Suprapubic skin (tissue), 4 donors: ENCODE measurements at regions not wholly inside any gene's neighbourhood (a gene's known extent, or its start where the extent isn't known, plus 50 kb on each side); places are given as distances from the start of the nearest gene placed in this dataset.
"Not testable (repeated sequence)": the region's sequence is repeated elsewhere in the genome, so short reads cannot be mapped to it uniquely, and the experiment has no call there.

Experiments used
- DNase-seq, 2 donors: peaks; one replicate each; pipeline ENCODE4 v3.0.0-alpha.2; 2019; ENCODE audit warnings: low spot score in 2 of 2
- H3K27ac ChIP-seq: fragments of 200-600 bp; sonication (generic); one replicate; pipeline ENCODE4 v1.5.1; 2019
- H3K27me3 ChIP-seq: fragments of 200-600 bp; sonication (generic); one replicate; pipeline ENCODE4 v1.5.1; 2019
- H3K36me3 ChIP-seq: fragments of 200-600 bp; sonication (generic); one replicate; pipeline ENCODE4 v1.5.1; 2019
- H3K4me1 ChIP-seq: fragments of 200-600 bp; sonication (generic); one replicate; pipeline ENCODE4 v1.5.1; 2019
- H3K4me3 ChIP-seq: fragments of 200-600 bp; sonication (generic); one replicate; pipeline ENCODE4 v1.5.1; 2019; ENCODE audit warnings: mild to moderate bottlenecking
- H3K9me3 ChIP-seq: fragments of 200-600 bp; sonication (generic); one replicate; pipeline ENCODE4 v1.5.1; 2019
- EP300 ChIP-seq: sonication (generic); formaldehyde crosslinking; IDR thresholded peaks from one replicate; pipeline ENCODE4 v1.6.1; 2017; ENCODE audit warnings: antibody characterized with exemption
- POLR2A ChIP-seq, 2 donors: fragments of 450-650 bp; IDR thresholded peaks; one replicate each; pipeline ENCODE4 v1.6.1; 2017; ENCODE audit warnings: antibody characterized with exemption in 2 of 2, mild to moderate bottlenecking in 2 of 2, moderate library complexity in 2 of 2
- POLR2AphosphoS5 ChIP-seq, 3 donors: sonication (generic); formaldehyde crosslinking; IDR thresholded peaks; one replicate each; pipeline ENCODE4 v1.6.1; 2017; ENCODE audit warnings: antibody characterized with exemption in 3 of 3
- WGBS: methylation state at CpG from one replicate; pipeline ENCODE4 v1.1.5; 2018; 5-methylcytosine and 5-hydroxymethylcytosine counted together
- TF ChIP-seq, protein P1 (sequence below), 2 donors: fragments of 200-600 bp in 1 of 2; fragments of 450-650 bp in 1 of 2; sonication (generic) in 1 of 2; IDR thresholded peaks; one replicate each; pipeline ENCODE4 v1.5.1; 2016 to 2019; ENCODE audit warnings: antibody characterized with exemption in 2 of 2, mild to moderate bottlenecking in 1 of 2, moderate library complexity in 1 of 2

DNA sequence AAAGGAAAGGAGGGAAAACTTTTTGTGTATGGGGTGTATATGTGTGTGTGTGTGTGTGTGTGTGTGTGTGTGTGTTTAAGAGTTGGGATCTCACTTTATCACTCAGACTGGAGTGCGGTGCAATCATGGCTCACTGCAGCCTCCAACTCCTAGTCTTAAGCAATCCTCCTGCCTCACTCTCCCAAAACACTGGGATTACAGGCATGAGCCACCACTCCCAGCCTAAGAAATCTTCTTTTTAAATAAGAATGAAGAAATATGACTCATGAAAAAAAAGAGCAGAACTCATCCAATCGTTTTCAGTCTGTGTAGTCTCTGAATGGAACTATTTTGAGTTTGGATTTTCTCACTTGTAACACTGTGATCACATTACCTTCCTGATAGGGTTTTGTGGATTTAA is 601.5 kb downstream of the ACTL7B start:
- Histone ChIP-seq H3K36me3 (no peaks in the 10 kb centered on the region), H3K9me3 (no peaks in the 10 kb centered on the region), H3K27ac (no peak overlapping the region), H3K27me3 (no peaks in the 10 kb centered on the region), H3K4me1 (peaks cover 5% of the 10 kb centered on the region), H3K4me3 (no peak overlapping the region)
- WGBS, result 49% methylated on average over 2 of the region's 2 CpGs
- TF ChIP-seq EP300, result no peak
- TF ChIP-seq, protein P1, sequence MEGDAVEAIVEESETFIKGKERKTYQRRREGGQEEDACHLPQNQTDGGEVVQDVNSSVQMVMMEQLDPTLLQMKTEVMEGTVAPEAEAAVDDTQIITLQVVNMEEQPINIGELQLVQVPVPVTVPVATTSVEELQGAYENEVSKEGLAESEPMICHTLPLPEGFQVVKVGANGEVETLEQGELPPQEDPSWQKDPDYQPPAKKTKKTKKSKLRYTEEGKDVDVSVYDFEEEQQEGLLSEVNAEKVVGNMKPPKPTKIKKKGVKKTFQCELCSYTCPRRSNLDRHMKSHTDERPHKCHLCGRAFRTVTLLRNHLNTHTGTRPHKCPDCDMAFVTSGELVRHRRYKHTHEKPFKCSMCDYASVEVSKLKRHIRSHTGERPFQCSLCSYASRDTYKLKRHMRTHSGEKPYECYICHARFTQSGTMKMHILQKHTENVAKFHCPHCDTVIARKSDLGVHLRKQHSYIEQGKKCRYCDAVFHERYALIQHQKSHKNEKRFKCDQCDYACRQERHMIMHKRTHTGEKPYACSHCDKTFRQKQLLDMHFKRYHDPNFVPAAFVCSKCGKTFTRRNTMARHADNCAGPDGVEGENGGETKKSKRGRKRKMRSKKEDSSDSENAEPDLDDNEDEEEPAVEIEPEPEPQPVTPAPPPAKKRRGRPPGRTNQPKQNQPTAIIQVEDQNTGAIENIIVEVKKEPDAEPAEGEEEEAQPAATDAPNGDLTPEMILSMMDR (IDR thresholded peaks at IDR 0.05), result no peak
- no peak for TF ChIP-seq POLR2AphosphoS5 (IDR thresholded peaks at IDR 0.05)
- TF ChIP-seq POLR2A (IDR thresholded peaks at IDR 0.05), result no peak
- no peak for DNase-seq

DNA sequence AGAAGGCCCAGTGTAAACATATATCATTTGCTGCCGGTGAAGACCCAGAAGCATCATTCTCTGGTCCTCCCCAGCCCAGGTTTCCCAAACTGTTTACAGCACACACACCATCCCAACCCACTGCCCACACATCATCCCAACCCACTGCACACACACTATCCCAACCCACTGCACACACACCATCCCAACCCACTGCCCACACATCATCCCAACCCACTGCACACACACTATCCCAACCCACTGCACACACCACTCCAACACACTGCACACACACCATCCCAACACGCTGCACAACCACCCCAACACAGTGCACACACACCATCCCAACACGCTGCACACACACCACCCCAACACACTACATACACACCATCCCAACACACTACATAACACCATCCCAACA is 608.4 kb downstream of the ACTL7B start:
- not testable (repeated sequence) for H3K9me3 ChIP-seq, H3K36me3 ChIP-seq, H3K4me1 ChIP-seq, H3K27ac ChIP-seq, H3K4me3 ChIP-seq, H3K27me3 ChIP-seq, DNase-seq
- 92% methylated on average over 3 of the region's 3 CpGs for WGBS

DNA sequence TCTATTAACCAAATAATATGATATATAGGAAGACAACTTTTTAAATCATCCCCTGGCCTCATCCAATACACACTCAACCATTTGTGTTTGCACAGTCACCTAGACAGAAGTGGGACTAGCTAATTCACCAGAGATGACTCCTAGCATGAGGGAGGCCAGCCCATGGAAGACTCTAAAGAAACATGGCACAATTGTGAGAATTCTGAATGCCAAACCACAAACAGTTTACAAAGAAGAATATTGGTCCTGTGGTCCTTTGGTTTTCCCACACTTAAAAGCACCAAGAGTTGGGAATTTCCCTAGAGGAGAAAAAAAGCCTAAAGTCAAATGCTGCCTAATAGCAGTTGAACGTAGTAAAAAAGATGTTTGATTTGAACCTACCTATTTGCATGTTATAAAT is 609.9 kb downstream of the ACTL7B start:
- Histone ChIP-seq H3K9me3 (no peaks in the 10 kb centered on the region), H3K27me3 (no peaks in the 10 kb centered on the region), H3K27ac (no peak overlapping the region), H3K4me1 (no peaks in the 10 kb centered on the region), H3K36me3 (no peaks in the 10 kb centered on the region), H3K4me3 (no peak overlapping the region)
- 80% methylated on average over 1 of the region's 1 CpG for WGBS
- DNase-seq, result no peak
- TF ChIP-seq, protein P1 (IDR thresholded peaks at IDR 0.05), result no peak
- TF ChIP-seq POLR2A (IDR thresholded peaks at IDR 0.05), result no peak

DNA sequence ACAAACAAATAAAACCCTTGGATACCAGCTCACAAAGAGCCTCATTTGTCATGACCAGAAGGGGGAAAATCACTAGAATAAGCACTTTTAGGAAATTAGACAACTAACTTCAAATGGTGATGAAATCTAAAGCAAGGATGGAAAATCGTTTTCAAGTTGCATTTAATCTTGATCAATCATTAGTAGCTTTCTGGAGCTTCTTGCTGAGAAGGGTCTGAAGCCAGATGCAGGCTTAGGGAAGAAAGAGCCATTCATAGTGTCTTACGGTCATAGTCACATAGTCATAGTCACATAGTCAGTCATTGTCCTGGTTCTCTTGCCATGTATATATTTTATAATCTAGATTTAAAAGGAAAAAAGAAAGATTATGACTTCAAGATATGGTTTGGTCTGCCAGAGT is 610.5 kb downstream of the ACTL7B start:
- Histone ChIP-seq H3K9me3 (no peaks in the 10 kb centered on the region), H3K4me3 (no peak overlapping the region), H3K36me3 (no peaks in the 10 kb centered on the region), H3K27ac (no peak overlapping the region), H3K27me3 (no peaks in the 10 kb centered on the region), H3K4me1 (no peaks in the 10 kb centered on the region)
- WGBS, result 58% methylated on average over 2 of the region's 2 CpGs
- DNase-seq, result no peak
- TF ChIP-seq POLR2AphosphoS5 (IDR thresholded peaks at IDR 0.05) (no peak), POLR2A (IDR thresholded peaks at IDR 0.05) (no peak), EP300 (no peak)
- TF ChIP-seq, protein P1 (IDR thresholded peaks at IDR 0.05), result no peak

DNA sequence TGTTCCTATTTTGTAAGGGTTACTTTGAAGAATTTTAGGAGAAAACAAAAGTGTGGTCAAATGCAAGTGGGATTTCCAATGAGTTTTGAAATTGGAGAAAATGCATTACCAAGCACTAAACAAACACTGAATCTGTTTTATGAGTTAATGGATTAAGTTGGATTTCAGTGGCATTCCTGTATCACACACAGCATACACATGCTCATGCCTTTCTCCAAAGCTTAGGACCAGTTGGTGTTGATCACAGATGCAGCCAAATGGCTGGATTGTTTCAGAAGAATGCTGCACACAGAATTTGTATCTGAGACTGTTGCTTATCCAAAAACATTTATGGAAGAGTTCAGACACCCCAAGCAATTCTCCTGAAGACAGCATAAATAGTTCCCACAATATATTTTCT is 611.1 kb downstream of the ACTL7B start:
- no peaks in the 10 kb centered on the region for H3K27me3 ChIP-seq
- no peaks in the 10 kb centered on the region for H3K4me1 ChIP-seq
- H3K36me3 ChIP-seq, result no peaks in the 10 kb centered on the region
- no peak for DNase-seq
- H3K27ac ChIP-seq, result no peak overlapping the region
- H3K4me3 ChIP-seq, result no peak overlapping the region
- H3K9me3 ChIP-seq, result no peaks in the 10 kb centered on the region
- TF ChIP-seq EP300 (no peak), POLR2AphosphoS5 (IDR thresholded peaks at IDR 0.05) (no peak), POLR2A (IDR thresholded peaks at IDR 0.05) (no peak)
- TF ChIP-seq, protein P1 (IDR thresholded peaks at IDR 0.05), result no peak

DNA sequence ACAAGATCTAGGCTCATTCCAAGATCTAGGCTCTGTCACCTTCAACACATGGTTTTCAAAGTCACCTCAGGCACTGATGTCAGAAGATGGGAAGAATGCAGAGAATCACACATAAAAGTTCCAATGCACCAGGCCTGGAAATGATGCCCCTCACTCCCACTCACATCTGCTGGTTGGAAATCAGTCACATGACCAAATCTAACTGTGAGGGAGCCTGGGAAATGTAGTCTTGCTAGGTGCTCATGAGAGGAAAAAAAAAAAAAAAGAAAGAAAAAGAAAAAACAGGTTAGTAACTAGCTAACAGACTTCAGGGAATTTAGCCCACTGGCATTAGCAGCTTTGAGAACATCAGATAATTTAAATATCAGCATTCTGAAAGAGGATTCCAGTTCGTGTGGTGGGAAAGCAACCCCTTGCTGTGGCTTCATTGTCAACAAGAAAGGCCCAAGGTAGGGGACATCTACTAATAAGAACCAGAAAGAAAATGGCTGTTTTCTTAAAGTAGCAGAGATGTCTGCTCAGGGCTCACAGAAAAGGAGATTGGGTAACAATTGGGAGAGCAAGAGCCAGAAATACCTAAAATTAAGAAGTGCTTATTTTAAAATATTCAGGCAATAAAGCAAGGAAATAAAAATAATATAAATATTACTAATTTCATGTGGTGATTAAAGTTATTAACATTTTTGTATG is 614.3 kb downstream of the ACTL7B start:
- Histone ChIP-seq H3K36me3 (no peaks in the 10 kb centered on the region), H3K27ac (no peak overlapping the region), H3K27me3 (no peaks in the 10 kb centered on the region), H3K4me1 (no peaks in the 10 kb centered on the region), H3K9me3 (no peaks in the 10 kb centered on the region), H3K4me3 (no peak overlapping the region)
- TF ChIP-seq POLR2A (IDR thresholded peaks at IDR 0.05) (no peak), EP300 (no peak), POLR2AphosphoS5 (IDR thresholded peaks at IDR 0.05) (no peak)
- TF ChIP-seq, protein P1 (IDR thresholded peaks at IDR 0.05), result no peak
- 89% methylated on average over 1 of the region's 1 CpG for WGBS
- DNase-seq, result no peak
